C4-2B (cell line): ENCODE measurements at regions not wholly inside any gene's neighbourhood (a gene's known extent, or its start where the extent isn't known, plus 50 kb on each side); places are given as distances from the start of the nearest gene placed in this dataset.

Experiments used
- ZFX ChIP-seq: fragments of 450-650 bp; IDR thresholded peaks from 2 replicates; pipeline ENCODE4 v1.6.1; 2017
- TF ChIP-seq, protein P1 (sequence below): fragments of 450-650 bp; conservative IDR thresholded peaks from 2 replicates; pipeline ENCODE4 v1.5.1; 2017; ENCODE audit warnings: mild to moderate bottlenecking

DNA sequence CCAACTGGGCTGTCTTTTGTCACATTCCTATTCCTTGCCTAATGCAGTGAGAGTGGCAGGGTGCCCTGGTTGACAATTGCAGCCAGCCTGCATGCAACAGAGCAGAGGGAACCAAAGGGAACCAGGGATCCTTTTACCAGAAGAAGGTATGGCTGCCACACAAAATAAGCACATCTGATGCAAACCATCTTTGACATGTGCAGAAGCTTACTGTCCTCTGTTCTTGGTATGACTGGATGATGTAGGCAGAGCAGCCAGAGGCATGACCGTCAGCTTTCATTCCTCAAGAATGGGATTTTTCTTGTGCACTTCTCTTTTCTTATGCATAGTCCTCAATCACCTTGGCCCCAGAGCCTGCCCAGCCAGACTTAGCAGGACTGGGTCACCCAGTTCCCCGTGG lies 116.1 kb downstream of the UQCRFS1 start:
- TF ChIP-seq, protein P1, sequence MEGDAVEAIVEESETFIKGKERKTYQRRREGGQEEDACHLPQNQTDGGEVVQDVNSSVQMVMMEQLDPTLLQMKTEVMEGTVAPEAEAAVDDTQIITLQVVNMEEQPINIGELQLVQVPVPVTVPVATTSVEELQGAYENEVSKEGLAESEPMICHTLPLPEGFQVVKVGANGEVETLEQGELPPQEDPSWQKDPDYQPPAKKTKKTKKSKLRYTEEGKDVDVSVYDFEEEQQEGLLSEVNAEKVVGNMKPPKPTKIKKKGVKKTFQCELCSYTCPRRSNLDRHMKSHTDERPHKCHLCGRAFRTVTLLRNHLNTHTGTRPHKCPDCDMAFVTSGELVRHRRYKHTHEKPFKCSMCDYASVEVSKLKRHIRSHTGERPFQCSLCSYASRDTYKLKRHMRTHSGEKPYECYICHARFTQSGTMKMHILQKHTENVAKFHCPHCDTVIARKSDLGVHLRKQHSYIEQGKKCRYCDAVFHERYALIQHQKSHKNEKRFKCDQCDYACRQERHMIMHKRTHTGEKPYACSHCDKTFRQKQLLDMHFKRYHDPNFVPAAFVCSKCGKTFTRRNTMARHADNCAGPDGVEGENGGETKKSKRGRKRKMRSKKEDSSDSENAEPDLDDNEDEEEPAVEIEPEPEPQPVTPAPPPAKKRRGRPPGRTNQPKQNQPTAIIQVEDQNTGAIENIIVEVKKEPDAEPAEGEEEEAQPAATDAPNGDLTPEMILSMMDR: no peak
- no peak for TF ChIP-seq ZFX
